Stimulated activated CD4-positive, alpha-beta T cell treated with anti-CD3 and anti-CD28 coated beads, Interleukin-4, amount 100 ng/mL, for 4 hours (primary cell): ENCODE measurements at regions not wholly inside any gene's neighbourhood (a gene's known extent, or its start where the extent isn't known, plus 50 kb on each side); places are given as distances from the start of the nearest gene placed in this dataset.

Source experiments
- DNase-seq, 2 experiments: peaks; one replicate each; pipeline ENCODE4 v3.0.0-alpha.2; 2020

- DNase-seq, result no peak
Observed at GRCh38 chr5:96088706-96089498, 127.3 kb upstream of the ELL2 start.

DNA sequence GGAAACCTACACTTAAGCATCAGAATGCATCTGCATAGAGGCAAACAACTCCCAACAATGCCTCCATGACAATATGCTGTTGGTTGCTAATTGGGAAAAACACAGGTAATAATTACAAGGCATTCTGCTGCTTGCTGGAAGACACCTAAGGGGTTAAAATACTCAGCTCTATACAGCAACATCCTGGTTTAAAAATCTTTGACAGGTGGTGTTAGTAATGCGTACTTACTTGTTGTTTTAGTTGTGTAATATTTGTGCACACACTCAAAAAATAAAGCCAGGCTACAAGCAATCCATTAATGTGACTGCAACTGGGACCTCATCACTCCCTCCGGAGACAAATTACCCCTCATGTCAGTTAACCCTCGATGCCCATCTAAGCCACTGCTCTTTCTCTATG, 126.3 kb upstream of the ELL2 start:
- DNase-seq, result no peak

DNA sequence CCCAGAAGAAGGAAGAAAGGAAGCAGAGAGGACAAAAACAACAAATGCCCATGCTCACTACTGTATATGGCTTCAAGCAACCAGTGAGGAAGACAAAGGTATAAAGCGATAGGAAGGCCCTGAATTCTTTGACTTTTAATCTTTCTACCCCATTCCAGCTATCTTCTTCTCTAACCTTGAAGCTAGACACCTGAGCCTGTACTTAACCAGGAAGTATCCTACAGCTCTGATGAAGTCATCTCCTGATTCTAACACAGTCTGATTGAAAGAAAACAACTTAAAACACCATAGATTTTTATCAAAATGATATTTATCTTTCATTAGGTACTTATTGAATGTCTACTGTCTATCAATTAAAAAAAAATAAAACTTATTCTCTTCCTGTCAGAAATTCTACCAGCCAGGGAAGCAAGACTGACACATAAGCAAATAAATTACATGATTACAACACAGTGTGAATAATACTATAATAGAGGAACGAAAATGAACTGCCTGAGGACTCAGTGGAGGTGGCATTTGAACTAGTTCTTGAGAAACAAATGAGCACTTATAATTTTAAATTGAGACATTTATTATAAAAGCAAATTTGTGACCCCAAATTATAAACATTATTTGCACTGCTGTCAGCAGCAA, 123.3 kb upstream of the ELL2 start:
- no peak for DNase-seq

DNA sequence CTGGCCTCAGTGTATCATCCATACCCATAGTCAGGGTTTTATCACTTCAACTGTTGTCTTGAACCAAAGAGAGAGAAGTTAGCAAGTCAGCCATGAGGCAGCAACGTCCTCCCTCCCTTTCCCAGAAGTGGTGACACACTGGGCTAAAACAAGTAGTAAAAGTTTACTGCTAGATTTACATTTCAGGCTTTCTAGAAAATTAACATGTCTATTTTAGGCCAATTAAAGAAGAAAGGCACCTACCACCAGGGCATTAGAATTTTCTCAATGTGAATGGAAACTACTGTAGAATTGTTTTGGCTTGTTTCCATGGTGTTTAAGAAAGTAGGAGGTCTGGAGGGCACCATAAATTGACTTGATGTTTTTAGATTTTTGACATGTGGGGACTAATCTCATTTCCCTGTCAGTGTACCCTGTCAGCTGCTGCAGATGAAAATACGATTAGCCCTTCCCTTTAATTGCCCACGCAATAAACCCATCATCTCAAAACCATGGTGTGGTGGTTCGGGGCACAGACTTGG, 121.8 kb upstream of the ELL2 start:
- DNase-seq, result no peak

GRCh38 chr5:96081276-96081858, 119.7 kb upstream of the ELL2 start:
- DNase-seq, result no peak

- DNase-seq, result no peak
Observed at GRCh38 chr5:96080557-96080956, 118.9 kb upstream of the ELL2 start.

DNA sequence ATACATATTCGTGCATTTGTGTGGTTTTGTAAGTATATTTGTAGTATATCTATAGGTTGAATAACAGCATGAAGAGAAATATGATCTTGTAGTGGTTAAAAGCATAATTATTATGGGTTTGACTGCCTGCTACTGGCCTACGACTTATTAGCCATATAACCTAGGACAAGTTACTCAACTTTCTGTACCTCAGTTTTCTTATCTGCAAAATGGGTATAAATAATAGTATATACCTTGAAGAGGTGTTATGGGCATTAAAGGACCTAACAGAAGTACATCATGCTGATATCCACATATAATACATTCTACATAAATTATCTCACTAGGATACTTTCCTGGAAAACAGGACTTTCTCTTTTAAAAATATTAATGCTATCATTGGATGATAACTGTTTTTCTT, 118.3 kb upstream of the ELL2 start:
- no peak for DNase-seq

DNA sequence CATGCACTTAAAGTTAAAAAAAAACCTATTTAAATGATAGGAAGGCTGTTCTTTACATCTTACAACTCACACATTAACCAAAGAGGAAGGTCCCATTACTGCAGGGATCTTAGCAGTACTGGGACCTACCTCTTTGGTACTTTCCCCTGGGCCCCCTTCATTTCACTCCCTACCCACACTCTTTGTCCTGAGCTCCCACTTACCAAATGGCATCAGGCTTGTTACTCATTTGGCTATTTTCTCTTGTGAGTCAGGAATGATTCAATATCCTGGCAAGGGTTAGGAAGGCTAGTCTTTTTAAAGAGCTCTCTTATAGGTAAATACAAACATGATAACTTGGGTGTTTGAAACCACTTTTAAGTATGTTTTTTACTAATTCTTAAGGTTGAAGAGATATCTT, 117.4 kb upstream of the ELL2 start:
- DNase-seq, result no peak

GRCh38 chr5:96076451-96076850, 114.8 kb upstream of the ELL2 start:
- DNase-seq, result no peak

GRCh38 chr5:96075579-96076289, 114.1 kb upstream of the ELL2 start:
- DNase-seq, result no peak

DNA sequence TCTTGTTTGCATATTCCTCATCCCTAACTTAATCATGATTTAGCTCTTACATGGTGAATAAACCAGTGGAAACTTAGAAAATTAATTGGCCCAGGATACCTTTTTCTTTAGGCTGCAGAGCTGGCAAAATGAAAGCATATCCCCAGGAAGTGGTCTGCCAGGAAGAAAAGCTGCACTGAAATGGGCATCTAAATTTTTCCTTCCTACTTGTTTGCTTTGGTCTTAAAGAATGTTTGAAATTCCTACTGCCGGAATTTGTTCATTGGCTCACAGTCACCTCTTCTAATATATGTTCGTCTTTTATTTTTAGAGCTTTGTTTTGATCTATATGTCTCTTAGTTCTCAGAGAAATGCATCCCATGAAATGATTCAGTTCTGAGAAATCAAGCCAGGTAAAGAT, 113.2 kb upstream of the ELL2 start:
- DNase-seq, result no peak

GRCh38 chr5:96074460-96074859, 112.8 kb upstream of the ELL2 start:
- no peak for DNase-seq

DNA sequence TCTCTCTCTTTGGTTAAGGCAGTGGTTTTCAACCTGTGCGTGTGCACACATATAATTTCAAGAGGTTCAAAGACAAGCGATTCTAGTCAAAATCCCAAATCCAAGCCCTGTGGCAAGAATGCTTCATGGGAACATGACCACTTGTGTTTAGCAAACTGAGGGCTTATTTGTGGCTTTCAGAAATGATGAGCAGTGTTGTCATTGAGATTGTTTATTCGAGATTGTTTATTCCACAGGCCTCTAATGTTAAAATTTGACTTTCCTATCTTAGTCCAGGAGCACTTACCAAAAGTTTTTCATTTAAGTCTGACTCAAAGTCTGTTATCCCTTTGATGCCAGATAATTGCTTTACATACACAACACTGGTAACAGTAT, 111.1 kb upstream of the ELL2 start:
- DNase-seq, result no peak

GRCh38 chr5:96072138-96072790, 110.6 kb upstream of the ELL2 start:
- no peak for DNase-seq

DNA sequence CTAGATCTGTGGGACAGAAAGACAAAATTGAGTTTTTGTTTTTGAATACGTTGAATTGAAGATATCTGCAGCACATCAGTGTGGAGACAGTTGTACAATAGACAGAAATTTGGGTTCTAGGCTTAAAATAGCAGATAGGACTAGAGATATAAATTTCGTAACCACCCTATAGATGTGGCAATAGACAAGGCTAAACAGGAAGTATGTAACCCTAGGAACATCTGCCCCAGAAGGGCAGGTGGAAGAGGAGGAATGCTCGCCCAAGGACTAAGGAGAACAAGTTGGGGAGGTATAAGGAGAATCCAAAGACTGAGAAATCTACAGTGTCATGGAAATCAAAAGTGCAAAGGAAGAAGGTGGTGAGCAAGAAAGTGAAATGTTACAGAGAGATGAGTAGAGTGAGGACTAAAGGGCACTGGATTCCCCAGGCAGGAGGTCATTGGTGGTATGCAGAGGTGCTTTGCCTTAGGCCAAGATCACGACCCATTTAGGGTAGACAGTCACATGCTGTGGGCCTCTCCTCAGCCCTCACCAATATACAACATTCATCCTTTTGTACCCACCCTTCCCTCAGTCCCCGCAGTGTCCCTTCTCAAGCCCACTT, 109.1 kb upstream of the ELL2 start:
- DNase-seq, result no peak

DNA sequence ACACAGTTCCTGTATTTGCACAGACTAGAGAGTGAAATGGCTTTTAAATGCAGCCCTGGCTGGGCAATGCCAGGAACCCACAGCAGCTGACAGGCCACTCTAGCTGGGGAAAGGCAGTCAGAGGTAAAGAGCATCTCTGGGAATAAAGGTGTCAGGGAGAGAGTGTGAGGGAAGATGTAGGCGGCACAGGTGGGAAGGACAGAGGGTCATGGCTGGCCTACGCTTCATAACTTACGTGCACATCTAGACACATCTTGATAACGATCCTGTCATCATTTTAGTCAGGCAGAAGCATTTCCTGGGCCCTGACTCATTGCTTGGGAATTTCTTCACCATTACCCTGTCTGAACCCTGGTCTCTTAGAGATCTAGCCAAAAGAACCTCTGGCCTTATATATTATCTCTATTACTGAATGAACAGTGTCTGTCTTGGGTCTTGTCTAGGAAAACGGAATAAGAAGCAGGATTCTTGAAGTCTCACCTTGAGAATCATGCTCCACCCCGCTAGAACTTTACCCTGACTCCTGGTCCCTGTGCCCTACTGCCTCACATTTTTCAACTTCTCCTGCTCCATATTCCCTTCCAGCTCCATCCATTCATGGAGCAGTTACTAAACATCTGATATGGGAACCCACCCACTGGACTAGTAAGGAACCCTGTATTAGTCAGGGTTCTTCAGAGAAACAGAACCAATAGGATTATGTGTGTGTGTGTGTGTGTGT, 106.4 kb upstream of the ELL2 start:
- DNase-seq, result no peak

GRCh38 chr5:96067251-96067650, 105.6 kb upstream of the ELL2 start:
- no peak for DNase-seq

GRCh38 chr5:96066386-96066719, 104.7 kb upstream of the ELL2 start:
- no peak for DNase-seq

DNA sequence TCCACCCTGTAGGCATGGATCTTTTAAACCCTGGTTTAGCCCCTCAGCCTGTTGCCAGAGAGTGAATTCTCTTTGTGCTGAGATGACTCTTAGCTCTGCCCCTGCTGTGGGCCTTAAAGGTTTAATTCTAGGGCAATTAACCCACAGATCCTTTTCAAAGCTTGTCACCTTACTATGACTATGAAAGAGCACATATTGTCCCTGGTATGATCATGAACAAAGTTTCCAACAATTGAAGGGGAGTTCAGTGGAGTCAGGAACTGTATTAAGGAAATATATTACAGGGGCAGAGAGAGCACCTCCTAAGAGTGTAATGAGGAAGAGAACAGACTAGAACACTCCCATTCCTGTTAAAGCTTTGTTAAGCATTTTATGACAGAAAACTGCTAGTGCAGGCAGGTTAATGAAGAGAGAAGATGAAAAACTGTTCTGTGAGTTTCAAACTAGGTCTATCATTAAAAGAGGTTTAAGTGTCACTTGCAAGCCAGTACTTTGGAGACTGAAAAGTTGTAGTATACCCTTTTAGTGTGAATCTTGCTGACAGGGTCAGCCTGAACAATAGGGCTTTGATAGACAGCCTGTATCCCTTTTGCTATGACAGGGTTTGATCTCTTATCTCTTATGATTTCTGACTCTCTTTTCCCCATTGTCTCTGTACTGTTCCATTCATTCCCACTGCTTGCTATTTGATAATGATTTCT, 104.2 kb upstream of the ELL2 start:
- DNase-seq, result no peak

- DNase-seq, result no peak
Observed at GRCh38 chr5:96064877-96065276, 103.2 kb upstream of the ELL2 start.

DNA sequence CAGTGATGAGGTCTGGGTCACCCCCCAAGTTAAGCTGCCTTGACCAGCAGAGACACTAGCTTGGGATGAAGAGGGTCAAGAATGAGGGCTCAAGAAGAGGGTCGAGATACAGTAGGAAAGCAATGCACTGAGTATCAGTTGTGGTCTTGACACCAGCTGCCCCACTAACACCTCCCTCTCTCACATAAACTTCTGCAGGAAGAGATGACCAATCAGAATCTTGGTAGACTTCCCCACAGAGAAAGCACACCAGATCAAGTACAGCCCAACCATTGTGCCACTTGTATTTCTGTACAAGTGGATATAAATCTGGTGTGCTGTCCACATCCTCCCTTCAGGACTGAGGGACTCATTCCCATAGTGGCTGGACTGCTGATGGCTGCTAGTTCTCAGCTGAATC, 101.2 kb upstream of the ELL2 start:
- no peak for DNase-seq
